ENCODE measurements at regions not wholly inside any gene's neighbourhood (a gene's known extent, or its start where the extent isn't known, plus 50 kb on each side); places are given as distances from the start of the nearest gene placed in this dataset.
"Not testable (repeated sequence)": the region's sequence is repeated elsewhere in the genome, so short reads cannot be mapped to it uniquely, and the experiment has no call there.

- H3K4me3 ChIP-seq = no peak overlapping the region
- no peak for DNase-seq (ENCODE audit: low spot score in 2 of 2)
- no peak overlapping the region for H3K27ac ChIP-seq
- no peaks in the 10 kb centered on the region for H3K36me3 ChIP-seq
- H3K4me1 ChIP-seq = no peaks in the 10 kb centered on the region
- intact Hi-C loops (cut with DNase I) = no loop called here
- no peaks in the 10 kb centered on the region for H3K27me3 ChIP-seq
- no peaks in the 10 kb centered on the region for H3K9me3 ChIP-seq
- no peak for TF ChIP-seq CTCF (IDR thresholded peaks at IDR 0.05)
These were observed 800.9 kb downstream of the TMEM121 start for GRCh38 chr14:106327234-106327633.

DNA sequence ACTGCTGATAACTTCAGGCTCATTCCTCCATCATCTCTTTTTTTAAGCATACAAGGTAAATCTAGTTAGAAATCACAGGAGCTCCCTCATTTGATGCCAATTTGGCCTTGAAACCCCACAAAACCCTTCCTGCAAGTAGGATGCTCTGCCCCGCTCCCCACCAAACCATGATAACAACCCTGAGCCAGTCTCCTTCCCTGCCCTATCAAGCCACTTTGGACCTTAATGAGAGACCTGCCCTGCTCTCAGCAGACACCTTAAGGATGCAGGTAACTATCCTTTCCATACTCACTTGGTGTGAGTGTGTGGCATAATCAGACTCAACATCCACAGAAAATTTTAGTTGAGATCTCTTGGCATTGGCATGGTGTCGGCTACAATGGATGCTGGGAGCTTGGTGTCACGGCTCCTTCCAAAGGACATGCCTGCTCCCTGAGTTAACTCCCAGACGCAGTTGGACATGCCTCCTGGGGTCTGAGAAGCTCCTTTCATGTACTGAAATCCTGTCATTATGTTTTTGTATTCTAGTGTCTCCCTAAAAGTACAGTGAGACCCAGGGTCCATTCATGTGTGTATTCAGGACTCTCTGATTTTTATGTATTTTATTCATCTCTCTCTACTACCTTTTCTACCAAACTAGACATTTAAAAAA is 801.4 kb downstream of the TMEM121 start:
- H3K4me1 ChIP-seq; H3K9me3 ChIP-seq; intact Hi-C loops (cut with DNase I); H3K27ac ChIP-seq; H3K4me3 ChIP-seq; H3K27me3 ChIP-seq; DNase-seq (ENCODE audit: low spot score in 2 of 2); H3K36me3 ChIP-seq: not testable (repeated sequence)

GRCh38 chr14:106329243-106329642 is 802.9 kb downstream of the TMEM121 start:
- H3K27ac ChIP-seq; H3K27me3 ChIP-seq; DNase-seq (ENCODE audit: low spot score in 2 of 2); H3K36me3 ChIP-seq; H3K4me1 ChIP-seq; intact Hi-C loops (cut with DNase I); H3K9me3 ChIP-seq; H3K4me3 ChIP-seq: not testable (repeated sequence)

DNA sequence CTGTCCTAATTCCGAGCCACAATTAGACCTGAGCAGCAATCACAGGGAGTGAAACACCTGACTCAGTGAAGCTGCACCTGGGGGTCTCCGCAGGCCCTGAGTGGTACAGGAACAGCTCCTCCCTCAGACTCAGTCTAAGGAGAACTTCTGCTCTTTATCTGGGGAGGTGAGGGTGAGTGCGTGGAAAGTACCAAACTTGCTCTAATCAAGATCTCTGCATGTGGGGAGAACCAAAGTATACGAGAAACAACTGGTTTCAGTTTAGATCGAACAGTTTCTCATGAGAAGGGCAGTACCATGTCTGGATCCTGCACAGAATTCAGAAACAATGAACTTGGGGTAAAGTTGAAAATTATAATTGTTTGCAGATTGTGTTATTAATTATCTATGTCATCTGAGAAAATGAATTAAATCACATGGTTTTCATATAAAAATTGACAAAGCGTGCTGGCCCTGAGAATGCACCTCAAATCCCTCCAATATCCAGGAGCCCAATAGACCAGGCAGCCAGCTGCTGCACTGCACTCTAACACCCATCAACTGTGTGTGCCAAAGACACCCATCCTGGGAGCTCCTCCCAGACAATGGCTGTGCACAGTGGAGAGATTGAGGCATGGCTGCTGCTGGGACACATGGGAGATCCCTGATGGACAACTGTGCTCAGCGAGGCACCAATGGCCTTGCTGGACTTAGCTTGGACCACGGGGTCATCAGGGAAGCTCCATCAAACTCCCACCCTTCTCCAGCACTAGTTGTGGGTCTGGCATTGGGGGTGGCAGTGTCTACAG is 803.8 kb downstream of the TMEM121 start:
- H3K4me3 ChIP-seq; H3K27me3 ChIP-seq; H3K27ac ChIP-seq; DNase-seq (ENCODE audit: low spot score in 2 of 2); H3K4me1 ChIP-seq; intact Hi-C loops (cut with DNase I); H3K36me3 ChIP-seq; H3K9me3 ChIP-seq: not testable (repeated sequence)

DNA sequence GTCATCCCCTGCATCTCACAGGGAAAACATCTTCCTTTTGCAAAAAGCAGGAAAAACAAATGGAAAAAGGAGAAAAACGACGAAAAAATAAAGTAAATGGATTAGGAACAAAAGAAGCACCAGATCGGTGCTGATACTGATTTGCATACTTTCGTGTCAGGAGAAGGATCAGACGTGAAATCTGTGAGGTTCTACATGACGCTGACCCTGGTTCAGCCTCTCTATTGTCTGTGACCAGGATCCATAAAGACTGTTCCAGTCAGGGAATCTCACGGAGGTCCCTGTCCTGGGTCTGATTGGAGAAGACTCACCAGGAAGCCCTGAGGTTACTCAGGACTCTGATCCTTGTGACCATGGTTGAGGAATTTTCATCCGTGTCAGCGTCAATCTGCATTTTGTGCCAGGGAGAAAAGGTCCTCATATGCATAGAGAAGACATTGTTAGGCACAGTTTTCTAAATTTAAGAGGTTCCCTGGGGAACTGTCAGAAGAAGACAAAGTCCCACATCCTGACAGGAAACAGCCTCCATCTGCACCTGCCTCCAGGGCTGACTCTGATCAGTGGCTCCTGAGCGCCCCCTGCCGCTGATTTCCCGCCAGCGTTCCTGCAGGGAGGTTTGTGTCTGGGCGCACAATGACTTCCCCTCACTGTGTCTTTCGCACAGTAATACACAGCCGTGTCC is 808.2 kb downstream of the TMEM121 start:
- intact Hi-C loops (cut with DNase I); H3K9me3 ChIP-seq; DNase-seq (ENCODE audit: low spot score in 2 of 2); H3K27ac ChIP-seq; H3K27me3 ChIP-seq; H3K36me3 ChIP-seq; H3K4me3 ChIP-seq; H3K4me1 ChIP-seq: not testable (repeated sequence)
- peak in 1 of 3 experiments; percentile 16 for TF ChIP-seq CTCF (IDR thresholded peaks at IDR 0.05)

- H3K4me1 ChIP-seq; DNase-seq (ENCODE audit: low spot score in 2 of 2); H3K9me3 ChIP-seq; H3K36me3 ChIP-seq; H3K4me3 ChIP-seq; H3K27ac ChIP-seq; H3K27me3 ChIP-seq; intact Hi-C loops (cut with DNase I): not testable (repeated sequence)
These were observed 808.7 kb downstream of the TMEM121 start for GRCh38 chr14:106335110-106335429.

DNA sequence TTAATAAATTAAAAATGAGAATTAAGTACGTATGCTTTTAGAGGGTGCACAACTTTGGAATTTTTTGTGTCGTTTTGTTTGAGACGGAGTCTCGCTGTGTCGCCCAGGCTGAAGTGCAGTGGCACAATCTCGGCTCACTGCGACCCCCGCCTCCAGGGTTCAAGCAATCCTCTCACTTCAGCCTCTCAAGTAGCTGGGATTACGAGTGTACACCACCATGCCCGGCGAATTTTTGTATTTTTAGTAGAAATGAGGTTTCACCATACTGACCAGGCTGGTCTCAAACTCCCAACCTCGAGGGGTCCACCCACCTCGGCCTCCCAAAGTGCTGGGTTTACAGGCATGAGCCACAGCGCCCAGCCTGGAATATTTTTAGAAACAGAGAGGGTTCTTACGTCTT is 812.4 kb downstream of the TMEM121 start:
- DNase-seq (ENCODE audit: low spot score in 2 of 2); H3K4me3 ChIP-seq; H3K9me3 ChIP-seq; H3K27ac ChIP-seq; intact Hi-C loops (cut with DNase I); H3K36me3 ChIP-seq; H3K4me1 ChIP-seq; H3K27me3 ChIP-seq: not testable (repeated sequence)

DNA sequence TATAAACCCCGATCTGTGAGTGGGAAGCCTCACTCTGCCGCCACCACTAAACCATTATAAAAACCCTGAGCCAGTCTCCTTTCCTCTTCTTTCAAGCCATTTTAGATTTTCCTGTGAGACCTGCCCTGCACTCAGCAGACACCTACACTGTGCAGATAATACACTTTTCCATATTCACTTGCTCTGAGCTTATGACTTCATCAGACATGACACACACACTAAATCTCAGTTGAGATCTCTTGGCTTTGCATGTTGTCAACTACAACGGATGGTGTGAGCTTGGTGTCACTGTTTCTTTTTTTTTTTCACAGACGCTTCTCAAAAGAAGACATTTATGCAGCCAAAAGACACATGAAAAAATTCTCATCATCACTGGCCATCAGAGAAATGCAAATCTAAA is 814.3 kb downstream of the TMEM121 start:
- H3K27ac ChIP-seq; intact Hi-C loops (cut with DNase I); H3K4me1 ChIP-seq; H3K4me3 ChIP-seq; H3K36me3 ChIP-seq; DNase-seq (ENCODE audit: low spot score in 2 of 2); H3K27me3 ChIP-seq; H3K9me3 ChIP-seq: not testable (repeated sequence)

DNA sequence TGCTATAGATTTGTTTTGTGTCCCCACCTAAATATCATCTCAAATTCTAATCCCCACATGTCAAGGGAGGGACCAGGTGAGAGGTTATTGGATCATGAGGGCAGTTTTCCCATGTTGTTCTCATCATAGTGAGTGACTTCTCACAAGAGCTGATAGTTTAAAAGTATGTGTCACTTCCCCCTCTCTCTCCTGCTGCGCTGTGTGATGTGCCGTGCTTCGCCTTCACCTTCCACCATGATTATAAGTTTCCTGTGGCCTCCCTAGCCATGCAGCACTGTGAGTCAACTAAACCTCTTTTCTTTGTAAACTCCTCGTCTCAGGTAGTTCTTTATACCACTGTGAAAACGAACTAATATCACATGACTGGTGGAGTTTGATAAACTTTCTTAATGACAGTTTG is 814.8 kb downstream of the TMEM121 start:
- H3K27ac ChIP-seq; H3K27me3 ChIP-seq; H3K9me3 ChIP-seq; H3K36me3 ChIP-seq; intact Hi-C loops (cut with DNase I); H3K4me1 ChIP-seq; DNase-seq (ENCODE audit: low spot score in 2 of 2); H3K4me3 ChIP-seq: not testable (repeated sequence)

Data from ascending aorta (tissue), 2 donors.